SJCRH30 (cell line): ENCODE measurements at regions not wholly inside any gene's neighbourhood (a gene's known extent, or its start where the extent isn't known, plus 50 kb on each side); places are given as distances from the start of the nearest gene placed in this dataset.

ENCODE experiments used
- DNase-seq, 2 experiments: peaks; one replicate each; pipeline ENCODE4 v3.0.0-alpha.2; 2015 to 2020
- H3K27ac ChIP-seq: fragments of 250-450 bp; sonication (Bioruptor Pico); 2 replicates; pipeline ENCODE4 v1.5.1; 2020; ENCODE audit warnings: mild to moderate bottlenecking, moderate library complexity
- H3K27me3 ChIP-seq: fragments of 250-450 bp; sonication (Bioruptor Pico); 2 replicates; pipeline ENCODE4 v1.5.1; 2020; ENCODE audit warnings: mild to moderate bottlenecking, moderate library complexity
- H3K36me3 ChIP-seq: fragments of 250-450 bp; sonication (Bioruptor Pico); 2 replicates; pipeline ENCODE4 v1.5.1; 2020; ENCODE audit warnings: mild to moderate bottlenecking, moderate library complexity
- H3K4me1 ChIP-seq: fragments of 250-450 bp; sonication (Bioruptor Pico); 2 replicates; pipeline ENCODE4 v1.5.1; 2020; ENCODE audit warnings: mild to moderate bottlenecking, moderate library complexity
- H3K4me3 ChIP-seq: fragments of 250-450 bp; sonication (Bioruptor Pico); 2 replicates; pipeline ENCODE4 v1.5.1; 2020; ENCODE audit warnings: mild to moderate bottlenecking, moderate library complexity
- H3K9me3 ChIP-seq: fragments of 250-450 bp; sonication (Bioruptor Pico); replicated peaks from 2 replicates; pipeline ENCODE4 v1.5.1; 2020; ENCODE audit warnings: mild to moderate bottlenecking, moderate library complexity

GRCh38 chr18:41444943-41445342 lies 510.1 kb upstream of the PIK3C3 start:
- Histone ChIP-seq H3K4me1 (no peaks in the 10 kb centered on the region), H3K27me3 (no peaks in the 10 kb centered on the region), H3K36me3 (no peaks in the 10 kb centered on the region), H3K27ac (no peak overlapping the region), H3K4me3 (no peak overlapping the region), H3K9me3 (no peaks in the 10 kb centered on the region)
- DNase-seq = no peak

GRCh38 chr18:41436772-41437171 lies 518.3 kb upstream of the PIK3C3 start:
- Histone ChIP-seq H3K4me1 (no peaks in the 10 kb centered on the region), H3K4me3 (no peak overlapping the region), H3K36me3 (no peaks in the 10 kb centered on the region), H3K9me3 (no peaks in the 10 kb centered on the region), H3K27ac (no peak overlapping the region), H3K27me3 (no peaks in the 10 kb centered on the region)
- DNase-seq = no peak

GRCh38 chr18:41418598-41418997 lies 536.4 kb upstream of the PIK3C3 start:
- Histone ChIP-seq H3K27ac (no peak overlapping the region), H3K4me3 (no peak overlapping the region), H3K36me3 (no peaks in the 10 kb centered on the region), H3K27me3 (no peaks in the 10 kb centered on the region), H3K9me3 (no peaks in the 10 kb centered on the region), H3K4me1 (no peaks in the 10 kb centered on the region)
- no peak for DNase-seq

- Histone ChIP-seq H3K4me3 (no peak overlapping the region), H3K27ac (no peak overlapping the region)
Measured at GRCh38 chr18:41416044-41416443, 539.0 kb upstream of the PIK3C3 start.

GRCh38 chr18:41410006-41410405 lies 545.0 kb upstream of the PIK3C3 start:
- Histone ChIP-seq H3K9me3 (no peaks in the 10 kb centered on the region), H3K4me3 (no peak overlapping the region), H3K36me3 (no peaks in the 10 kb centered on the region), H3K27me3 (no peaks in the 10 kb centered on the region), H3K27ac (no peak overlapping the region), H3K4me1 (no peaks in the 10 kb centered on the region)
- DNase-seq = no peak

More at GRCh38 chr18:41416044-41416443, 539.0 kb upstream of the PIK3C3 start:
- no peaks in the 10 kb centered on the region for H3K9me3 ChIP-seq
- no peaks in the 10 kb centered on the region for H3K36me3 ChIP-seq
- no peaks in the 10 kb centered on the region for H3K4me1 ChIP-seq
- no peak for DNase-seq
- no peaks in the 10 kb centered on the region for H3K27me3 ChIP-seq

GRCh38 chr18:41406834-41407233 lies 548.2 kb upstream of the PIK3C3 start:
- no peak for DNase-seq
- H3K36me3 ChIP-seq = no peaks in the 10 kb centered on the region
- no peak overlapping the region for H3K4me3 ChIP-seq
- no peaks in the 10 kb centered on the region for H3K4me1 ChIP-seq
- H3K27me3 ChIP-seq = no peaks in the 10 kb centered on the region
- H3K27ac ChIP-seq = no peak overlapping the region
- H3K9me3 ChIP-seq = no peaks in the 10 kb centered on the region

- DNase-seq = no peak
- Histone ChIP-seq H3K27ac (no peak overlapping the region), H3K4me3 (no peak overlapping the region)
Measured at GRCh38 chr18:41396861-41397260, 558.2 kb upstream of the PIK3C3 start.

GRCh38 chr18:41396211-41396610 lies 558.8 kb upstream of the PIK3C3 start:
- H3K36me3 ChIP-seq = no peaks in the 10 kb centered on the region
- no peaks in the 10 kb centered on the region for H3K4me1 ChIP-seq
- no peaks in the 10 kb centered on the region for H3K27me3 ChIP-seq
- no peaks in the 10 kb centered on the region for H3K9me3 ChIP-seq
- no peak overlapping the region for H3K27ac ChIP-seq
- no peak overlapping the region for H3K4me3 ChIP-seq
- DNase-seq = no peak

More at GRCh38 chr18:41396861-41397260, 558.2 kb upstream of the PIK3C3 start:
- Histone ChIP-seq H3K9me3 (no peaks in the 10 kb centered on the region), H3K27me3 (no peaks in the 10 kb centered on the region), H3K4me1 (no peaks in the 10 kb centered on the region), H3K36me3 (no peaks in the 10 kb centered on the region)

- DNase-seq = no peak
- Histone ChIP-seq H3K36me3 (no peaks in the 10 kb centered on the region), H3K27ac (no peak overlapping the region), H3K9me3 (no peaks in the 10 kb centered on the region), H3K4me3 (no peak overlapping the region), H3K27me3 (no peaks in the 10 kb centered on the region), H3K4me1 (no peaks in the 10 kb centered on the region)
Measured at GRCh38 chr18:41395695-41396094, 559.3 kb upstream of the PIK3C3 start.

GRCh38 chr18:41391616-41392595 lies 563.1 kb upstream of the PIK3C3 start:
- no peaks in the 10 kb centered on the region for H3K36me3 ChIP-seq
- H3K4me3 ChIP-seq = no peak overlapping the region
- no peaks in the 10 kb centered on the region for H3K27me3 ChIP-seq
- H3K27ac ChIP-seq = no peak overlapping the region
- no peaks in the 10 kb centered on the region for H3K4me1 ChIP-seq
- peak; percentile 36 to 63 for DNase-seq
- H3K9me3 ChIP-seq = no peaks in the 10 kb centered on the region

- no peaks in the 10 kb centered on the region for H3K4me1 ChIP-seq
- no peaks in the 10 kb centered on the region for H3K36me3 ChIP-seq
- no peak for DNase-seq
- H3K9me3 ChIP-seq = no peaks in the 10 kb centered on the region
- no peak overlapping the region for H3K4me3 ChIP-seq
- no peaks in the 10 kb centered on the region for H3K27me3 ChIP-seq
- no peak overlapping the region for H3K27ac ChIP-seq
Measured at GRCh38 chr18:41390309-41390708, 564.7 kb upstream of the PIK3C3 start.

- Histone ChIP-seq H3K4me3 (no peak overlapping the region), H3K27ac (no peak overlapping the region), H3K36me3 (no peaks in the 10 kb centered on the region), H3K9me3 (no peaks in the 10 kb centered on the region), H3K4me1 (no peaks in the 10 kb centered on the region), H3K27me3 (no peaks in the 10 kb centered on the region)
- peak; percentile 1 to 26 for DNase-seq
Measured at GRCh38 chr18:41378598-41378997, 576.4 kb upstream of the PIK3C3 start.

- no peaks in the 10 kb centered on the region for H3K9me3 ChIP-seq
- no peaks in the 10 kb centered on the region for H3K36me3 ChIP-seq
- no peaks in the 10 kb centered on the region for H3K27me3 ChIP-seq
- H3K27ac ChIP-seq = no peak overlapping the region
- H3K4me1 ChIP-seq = no peaks in the 10 kb centered on the region
- DNase-seq = no peak
- H3K4me3 ChIP-seq = no peak overlapping the region
Measured at GRCh38 chr18:41373612-41374011, 581.4 kb upstream of the PIK3C3 start.

GRCh38 chr18:41372046-41372665 lies 582.9 kb upstream of the PIK3C3 start:
- no peaks in the 10 kb centered on the region for H3K9me3 ChIP-seq
- no peak for DNase-seq
- no peaks in the 10 kb centered on the region for H3K4me1 ChIP-seq
- H3K36me3 ChIP-seq = no peaks in the 10 kb centered on the region
- H3K27ac ChIP-seq = no peak overlapping the region
- H3K4me3 ChIP-seq = no peak overlapping the region
- H3K27me3 ChIP-seq = no peaks in the 10 kb centered on the region

GRCh38 chr18:41371156-41372045 lies 583.6 kb upstream of the PIK3C3 start:
- Histone ChIP-seq H3K4me3 (no peak overlapping the region), H3K4me1 (no peaks in the 10 kb centered on the region), H3K27ac (no peak overlapping the region), H3K27me3 (no peaks in the 10 kb centered on the region), H3K9me3 (no peaks in the 10 kb centered on the region), H3K36me3 (no peaks in the 10 kb centered on the region)
- peak; percentile 3 to 18 for DNase-seq
